ENCODE measurements at regions not wholly inside any gene's neighbourhood (a gene's known extent, or its start where the extent isn't known, plus 50 kb on each side); places are given as distances from the start of the nearest gene placed in this dataset.

DNA sequence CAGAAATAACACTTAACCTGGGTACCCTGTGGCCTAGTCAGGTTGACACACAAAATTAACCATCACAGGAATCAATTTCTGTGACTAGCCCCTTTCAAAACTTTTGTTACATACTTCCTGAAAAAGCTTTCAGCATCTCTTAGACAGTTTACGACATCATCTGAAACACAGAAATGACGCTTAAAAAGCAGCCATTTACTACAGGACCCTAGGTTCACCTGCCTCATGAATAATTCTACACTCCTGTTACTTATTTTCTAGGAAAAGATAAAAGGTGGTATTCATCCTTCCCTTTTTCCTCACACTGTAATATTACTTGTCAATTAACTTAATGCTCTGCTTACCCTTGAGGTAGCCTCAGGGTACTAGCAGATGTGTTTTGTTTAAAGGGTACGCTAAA is 388.4 kb downstream of the IRS1 start:
- Histone ChIP-seq H2AFZ (ENCODE audit: low read length) (no peak overlapping the region), H3K56ac (ENCODE audit: insufficient read length, low read depth, low read length) (no peak overlapping the region), H3K4ac (ENCODE audit: low read depth, low read length) (no peak overlapping the region), H3K79me1 (ENCODE audit: insufficient read depth, low read depth, low read length, poor library complexity, severe bottlenecking) (no peaks in the 10 kb centered on the region), H4K91ac (ENCODE audit: insufficient read length, low read depth, low read length) (no peak overlapping the region), H3K9me3 (ENCODE audit: control insufficient read depth, low read depth, low read length) (no peaks in the 10 kb centered on the region), H2BK15ac (ENCODE audit: low read depth, low read length) (no peak overlapping the region), H3K79me2 (ENCODE audit: insufficient read depth, low read length) (no peaks in the 10 kb centered on the region), H3T11ph (ENCODE audit: low read length) (no peak overlapping the region), H2BK12ac (ENCODE audit: insufficient read length, low read depth, low read length) (no peak overlapping the region), H3K27me3 (ENCODE audit: insufficient read depth, low read length) (no peaks in the 10 kb centered on the region), H3K23me2 (ENCODE audit: insufficient read length, low read depth, low read length, poor library complexity, severe bottlenecking) (no peaks in the 10 kb centered on the region), H2BK120ac (ENCODE audit: low read depth, low read length, poor library complexity, severe bottlenecking) (no peak overlapping the region), H2BK5ac (ENCODE audit: insufficient read length, low read length) (no peak overlapping the region), H4K5ac (ENCODE audit: insufficient read length, low read depth, low read length) (no peak overlapping the region), H4K8ac (replicated peaks; ENCODE audit: insufficient read length, low read depth, low read length) (no peak overlapping the region), H3K9ac (ENCODE audit: extremely low read depth, insufficient read length, low read length) (no peak overlapping the region), H3K23ac (ENCODE audit: insufficient read length, low read depth, low read length) (no peak overlapping the region), H3K4me2 (ENCODE audit: insufficient read depth, insufficient read length, low read length) (no peak overlapping the region), H2AK5ac (ENCODE audit: insufficient read length, low read length) (no peak overlapping the region), H3K4me1 (ENCODE audit: insufficient read depth, low read length) (no peaks in the 10 kb centered on the region), H3K27ac (ENCODE audit: insufficient read length, low read depth, low read length) (no peak overlapping the region), H4K20me1 (ENCODE audit: control insufficient read depth, insufficient read depth, insufficient read length) (no peaks in the 10 kb centered on the region), H3K14ac (ENCODE audit: insufficient read depth, low read length) (no peak overlapping the region), H3K18ac (ENCODE audit: insufficient read length, low read depth, low read length) (no peak overlapping the region), H2BK20ac (ENCODE audit: low read depth, low read length, poor library complexity, severe bottlenecking) (no peak overlapping the region)
- DNase-seq: no peak
- H3K9me3 Mint-ChIP-seq: no peaks in the 10 kb centered on the region
- H3K27ac Mint-ChIP-seq: no peak overlapping the region
- H3K4me3 Mint-ChIP-seq: no peak overlapping the region
- H3K36me3 Mint-ChIP-seq (ENCODE audit: insufficient read depth in 1 of 3, low read depth in 3 of 3): no peaks in the 10 kb centered on the region
- TF ChIP-seq, protein P1, sequence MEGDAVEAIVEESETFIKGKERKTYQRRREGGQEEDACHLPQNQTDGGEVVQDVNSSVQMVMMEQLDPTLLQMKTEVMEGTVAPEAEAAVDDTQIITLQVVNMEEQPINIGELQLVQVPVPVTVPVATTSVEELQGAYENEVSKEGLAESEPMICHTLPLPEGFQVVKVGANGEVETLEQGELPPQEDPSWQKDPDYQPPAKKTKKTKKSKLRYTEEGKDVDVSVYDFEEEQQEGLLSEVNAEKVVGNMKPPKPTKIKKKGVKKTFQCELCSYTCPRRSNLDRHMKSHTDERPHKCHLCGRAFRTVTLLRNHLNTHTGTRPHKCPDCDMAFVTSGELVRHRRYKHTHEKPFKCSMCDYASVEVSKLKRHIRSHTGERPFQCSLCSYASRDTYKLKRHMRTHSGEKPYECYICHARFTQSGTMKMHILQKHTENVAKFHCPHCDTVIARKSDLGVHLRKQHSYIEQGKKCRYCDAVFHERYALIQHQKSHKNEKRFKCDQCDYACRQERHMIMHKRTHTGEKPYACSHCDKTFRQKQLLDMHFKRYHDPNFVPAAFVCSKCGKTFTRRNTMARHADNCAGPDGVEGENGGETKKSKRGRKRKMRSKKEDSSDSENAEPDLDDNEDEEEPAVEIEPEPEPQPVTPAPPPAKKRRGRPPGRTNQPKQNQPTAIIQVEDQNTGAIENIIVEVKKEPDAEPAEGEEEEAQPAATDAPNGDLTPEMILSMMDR (conservative IDR thresholded peaks at IDR 0.05): no peak
- H3K27me3 Mint-ChIP-seq (ENCODE audit: low read depth): no peaks in the 10 kb centered on the region
- peaks cover 4 to 5% of the 10 kb centered on the region in 2 experiments; a peak in 3 of 4 replicates for H3K4me1 Mint-ChIP-seq
- WGBS (ENCODE audit: extremely low coverage, insufficient read length, low lambda C conversion rate): no CpG with 5 or more reads among the region's 3 CpGs

Measured in H9 (cell line).